Prostate gland (tissue), 2 donors: ENCODE measurements at regions not wholly inside any gene's neighbourhood (a gene's known extent, or its start where the extent isn't known, plus 50 kb on each side); places are given as distances from the start of the nearest gene placed in this dataset.

ENCODE experiments used
- DNase-seq: peaks from one replicate; pipeline ENCODE4 v3.0.0-alpha.2; 2019; ENCODE audit warnings: low spot score
- H3K27ac ChIP-seq, 2 donors: fragments of 200-600 bp; sonication (generic); 2 replicates each; pipeline ENCODE4 v1.5.1; 2017 to 2019
- H3K27me3 ChIP-seq: fragments of 200-600 bp; sonication (generic); replicated peaks from 2 replicates; pipeline ENCODE4 v1.5.1; 2019; ENCODE audit not compliant: insufficient read depth
- H3K36me3 ChIP-seq, 2 donors: fragments of 200-600 bp; sonication (generic); 1 replicate in 1 of 2; 2 replicates in 1 of 2; pipeline versions ENCODE4 v1.5.1 to v1.8.1; 2017 to 2019
- H3K4me1 ChIP-seq: fragments of 200-600 bp; sonication (generic); replicated peaks from 2 replicates; pipeline ENCODE4 v1.5.1; 2019
- H3K4me3 ChIP-seq, 2 donors: fragments of 200-600 bp; sonication (generic); 2 replicates each; pipeline ENCODE4 v1.5.1; 2017 to 2019
- H3K9me3 ChIP-seq: fragments of 200-600 bp; sonication (generic); 2 replicates; pipeline ENCODE4 v1.5.1; 2017
- CTCF ChIP-seq, 4 experiments: fragments of 200-600 bp in 2 of 4; fragments of 450-650 bp in 2 of 4; sonication (generic) in 2 of 4; IDR thresholded peaks; 1 replicate in 3 of 4; 2 replicates in 1 of 4; pipeline ENCODE4 v1.5.1; 2016 to 2019; ENCODE audit warnings: antibody characterized with exemption in 4 of 4, mild to moderate bottlenecking in 2 of 4, moderate library complexity in 2 of 4
- POLR2A ChIP-seq: fragments of 450-650 bp; IDR thresholded peaks from one replicate; pipeline ENCODE4 v1.6.1; 2016; ENCODE audit warnings: antibody characterized with exemption, mild to moderate bottlenecking
- POLR2AphosphoS5 ChIP-seq: sonication (generic); formaldehyde crosslinking; IDR thresholded peaks from one replicate; pipeline ENCODE4 v1.6.1; 2017; ENCODE audit warnings: antibody characterized with exemption
- WGBS: methylation state at CpG from one replicate; pipeline ENCODE4 v1.1.5; 2018; 5-methylcytosine and 5-hydroxymethylcytosine counted together
- intact Hi-C: fragments of 100-400 bp; cut with DNase I; formaldehyde crosslinking; loops from one replicate; pipeline ENCODE4 v1.14.2; 2022

- Histone ChIP-seq H3K36me3 (no peaks in the 10 kb centered on the region), H3K4me3 (no peak overlapping the region), H3K27ac (no peak overlapping the region), H3K4me1 (peaks cover 12% of the 10 kb centered on the region), H3K9me3 (no peaks in the 10 kb centered on the region), H3K27me3 (no peaks in the 10 kb centered on the region)
- intact Hi-C loops = loop anchor here (10.0 kb wide), 1 partner anchor 1909 kb away; no protein-coding TSS in a partner anchor
- no peak for DNase-seq
- TF ChIP-seq POLR2AphosphoS5 (no peak), CTCF (IDR thresholded peaks at IDR 0.05) (no peak), POLR2A (no peak)
- 81% methylated on average over 7 of the region's 7 CpGs for WGBS
Measured at GRCh38 chr6:22473991-22474682, 95.2 kb upstream of the HDGFL1 start.

DNA sequence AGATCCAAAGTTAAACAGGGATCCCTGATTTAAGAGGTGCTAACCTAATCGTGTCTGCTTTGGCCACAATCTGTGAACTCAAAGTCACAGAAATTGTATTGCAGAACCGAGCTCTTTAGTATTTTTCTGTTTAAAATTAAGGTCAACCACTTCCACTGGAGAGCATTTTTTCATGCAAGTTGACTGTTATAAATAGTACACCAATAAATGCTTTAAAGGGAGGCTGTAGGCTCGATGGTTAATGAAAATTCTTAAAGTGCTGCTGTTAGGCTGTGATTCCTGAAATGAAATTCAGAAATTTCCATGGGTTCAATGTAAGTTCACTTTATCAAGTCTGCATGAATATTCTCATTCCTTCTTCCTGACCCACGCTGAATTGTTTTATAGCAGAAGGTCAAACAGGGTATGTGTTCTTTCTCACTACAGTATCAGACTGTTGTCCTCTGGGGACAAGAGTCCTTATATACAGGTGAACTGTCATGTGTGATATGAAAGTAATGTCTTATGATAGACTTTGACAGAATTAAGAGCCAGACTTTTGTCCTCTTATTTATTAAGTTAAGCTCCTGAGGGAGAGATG, 92.5 kb upstream of the HDGFL1 start:
- intact Hi-C loops = loop anchor here (10.0 kb wide), 1 partner anchor 1912 kb away; no protein-coding TSS in a partner anchor
- Histone ChIP-seq H3K36me3 (no peaks in the 10 kb centered on the region), H3K27ac (no peak overlapping the region), H3K9me3 (no peaks in the 10 kb centered on the region), H3K27me3 (no peaks in the 10 kb centered on the region), H3K4me3 (no peak overlapping the region), H3K4me1 (no peaks in the 10 kb centered on the region)
- no peak for DNase-seq
- TF ChIP-seq POLR2A = no peak
- no peak for TF ChIP-seq POLR2AphosphoS5
- TF ChIP-seq CTCF (IDR thresholded peaks at IDR 0.05) = no peak
- 50% methylated on average over 4 of the region's 4 CpGs for WGBS

- no peaks in the 10 kb centered on the region for H3K27me3 ChIP-seq
- intact Hi-C loops = no loop called here
- H3K36me3 ChIP-seq = no peaks in the 10 kb centered on the region
- no peaks in the 10 kb centered on the region for H3K4me1 ChIP-seq
- H3K9me3 ChIP-seq = no peaks in the 10 kb centered on the region
- H3K27ac ChIP-seq = no peak overlapping the region
- H3K4me3 ChIP-seq = no peak overlapping the region
- DNase-seq = no peak
- 91% methylated on average over 3 of the region's 3 CpGs for WGBS
- TF ChIP-seq POLR2AphosphoS5 (no peak), POLR2A (no peak), CTCF (IDR thresholded peaks at IDR 0.05) (no peak)
Measured at GRCh38 chr6:22497276-22497675, 72.1 kb upstream of the HDGFL1 start.

DNA sequence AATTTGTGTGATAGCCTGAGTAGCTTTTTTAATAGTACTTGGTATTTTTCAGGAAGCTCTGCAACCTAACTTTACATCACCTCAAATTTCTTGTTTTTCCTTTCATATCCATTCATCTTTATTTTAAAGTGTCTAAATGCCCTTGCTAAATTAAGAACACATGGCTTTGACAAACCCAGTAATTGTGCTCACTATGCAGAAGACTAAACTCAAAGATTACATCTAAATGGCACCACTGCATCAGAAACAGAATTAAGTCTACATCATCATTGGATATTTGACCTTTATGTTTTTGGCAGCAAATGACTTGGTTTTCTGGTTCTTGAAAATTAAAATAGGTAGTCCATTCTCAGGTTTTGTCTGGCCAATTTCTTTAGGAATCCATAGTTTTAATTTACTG, 69.6 kb upstream of the HDGFL1 start:
- Histone ChIP-seq H3K4me3 (no peak overlapping the region), H3K9me3 (no peaks in the 10 kb centered on the region), H3K27ac (no peak overlapping the region), H3K4me1 (no peaks in the 10 kb centered on the region), H3K27me3 (no peaks in the 10 kb centered on the region), H3K36me3 (no peaks in the 10 kb centered on the region)
- no peak for DNase-seq
- intact Hi-C loops = no loop called here
- TF ChIP-seq POLR2AphosphoS5 = no peak
- no peak for TF ChIP-seq POLR2A
- no peak for TF ChIP-seq CTCF (IDR thresholded peaks at IDR 0.05)

DNA sequence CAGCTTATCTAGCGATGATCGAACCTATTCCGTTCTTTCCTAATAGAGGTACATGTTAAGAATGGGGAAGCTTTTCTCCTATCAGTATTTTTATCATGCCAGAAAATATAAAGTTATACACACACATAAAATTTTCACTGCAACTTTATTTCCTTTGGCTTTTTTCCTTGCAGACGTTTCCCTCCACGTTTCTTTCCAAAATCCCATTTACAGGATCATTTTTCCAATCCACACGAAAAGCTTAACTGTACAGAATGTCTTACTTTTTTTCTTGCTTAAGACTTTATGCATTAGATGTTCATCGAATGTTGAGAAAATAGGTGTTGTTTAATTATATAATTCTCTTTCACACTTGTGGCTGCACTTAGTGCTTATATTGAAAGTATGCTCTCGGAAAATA, 62.9 kb upstream of the HDGFL1 start:
- no peak overlapping the region for H3K27ac ChIP-seq
- no peaks in the 10 kb centered on the region for H3K27me3 ChIP-seq
- TF ChIP-seq POLR2A (no peak), CTCF (IDR thresholded peaks at IDR 0.05) (no peak), POLR2AphosphoS5 (peak; percentile 2)
- no peaks in the 10 kb centered on the region for H3K36me3 ChIP-seq
- H3K4me3 ChIP-seq = no peak overlapping the region
- no peak for DNase-seq
- WGBS = 27% methylated on average over 8 of the region's 8 CpGs
- H3K4me1 ChIP-seq = no peaks in the 10 kb centered on the region
- intact Hi-C loops = no loop called here
- no peaks in the 10 kb centered on the region for H3K9me3 ChIP-seq
